ENCODE measurements at regions not wholly inside any gene's neighbourhood (a gene's known extent, or its start where the extent isn't known, plus 50 kb on each side); places are given as distances from the start of the nearest gene placed in this dataset.

DNA sequence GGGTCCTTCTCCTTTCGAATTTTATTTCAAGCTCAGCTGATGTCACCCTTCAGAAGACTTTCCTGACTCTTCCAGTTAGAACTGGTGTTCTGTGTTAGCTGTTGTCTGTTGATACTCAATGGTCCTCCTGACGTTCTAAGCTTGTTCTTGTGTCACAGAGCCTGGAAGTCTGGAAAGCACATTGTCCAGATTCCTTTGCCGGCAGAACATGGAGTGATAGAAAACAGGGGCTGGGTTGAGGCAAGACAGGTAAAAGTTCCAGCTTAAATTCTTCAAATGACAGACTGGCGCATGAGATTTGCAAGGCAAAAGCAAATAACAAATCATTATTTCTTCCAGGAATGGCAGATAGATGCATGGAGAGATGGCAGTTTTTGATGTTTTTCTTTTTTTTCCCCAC is 102.0 kb upstream of the CLSTN2 start:
- H3K27ac ChIP-seq (ENCODE audit: extremely low read depth, low read depth, low read length), result no peak overlapping the region
- no peaks in the 10 kb centered on the region for H3K9me3 ChIP-seq (ENCODE audit: control insufficient read depth, insufficient read depth, low read depth, low read length)
- no peak overlapping the region for H3K4me3 ChIP-seq (ENCODE audit: low read depth, low read length)
- CTCF ChIA-PET, result no interaction called here
- no peaks in the 10 kb centered on the region for H3K36me3 ChIP-seq (ENCODE audit: control insufficient read depth in 2 of 2, insufficient read depth in 1 of 2, low read length in 2 of 2)
- no peaks in the 10 kb centered on the region for H3K4me1 ChIP-seq (ENCODE audit: control insufficient read depth, insufficient read depth, low read length)
- POLR2A ChIA-PET, result no interaction called here
- no peak for TF ChIP-seq ZNF623 (tag by site-specific recombination; IDR thresholded peaks at IDR 0.05)
- TF ChIP-seq ZNF530 (tag by site-specific recombination; IDR thresholded peaks at IDR 0.05; ENCODE audit: low read depth), result no peak
- no peak for TF ChIP-seq SP7 (tag by site-specific recombination; IDR thresholded peaks at IDR 0.05)
- TF ChIP-seq, protein P1, sequence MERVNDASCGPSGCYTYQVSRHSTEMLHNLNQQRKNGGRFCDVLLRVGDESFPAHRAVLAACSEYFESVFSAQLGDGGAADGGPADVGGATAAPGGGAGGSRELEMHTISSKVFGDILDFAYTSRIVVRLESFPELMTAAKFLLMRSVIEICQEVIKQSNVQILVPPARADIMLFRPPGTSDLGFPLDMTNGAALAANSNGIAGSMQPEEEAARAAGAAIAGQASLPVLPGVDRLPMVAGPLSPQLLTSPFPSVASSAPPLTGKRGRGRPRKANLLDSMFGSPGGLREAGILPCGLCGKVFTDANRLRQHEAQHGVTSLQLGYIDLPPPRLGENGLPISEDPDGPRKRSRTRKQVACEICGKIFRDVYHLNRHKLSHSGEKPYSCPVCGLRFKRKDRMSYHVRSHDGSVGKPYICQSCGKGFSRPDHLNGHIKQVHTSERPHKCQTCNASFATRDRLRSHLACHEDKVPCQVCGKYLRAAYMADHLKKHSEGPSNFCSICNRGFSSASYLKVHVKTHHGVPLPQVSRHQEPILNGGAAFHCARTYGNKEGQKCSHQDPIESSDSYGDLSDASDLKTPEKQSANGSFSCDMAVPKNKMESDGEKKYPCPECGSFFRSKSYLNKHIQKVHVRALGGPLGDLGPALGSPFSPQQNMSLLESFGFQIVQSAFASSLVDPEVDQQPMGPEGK (tag by site-specific recombination; IDR thresholded peaks at IDR 0.05), result no peak
- no peak for TF ChIP-seq ZNF501 (tag by site-specific recombination; IDR thresholded peaks at IDR 0.05)
- TF ChIP-seq, protein P2, sequence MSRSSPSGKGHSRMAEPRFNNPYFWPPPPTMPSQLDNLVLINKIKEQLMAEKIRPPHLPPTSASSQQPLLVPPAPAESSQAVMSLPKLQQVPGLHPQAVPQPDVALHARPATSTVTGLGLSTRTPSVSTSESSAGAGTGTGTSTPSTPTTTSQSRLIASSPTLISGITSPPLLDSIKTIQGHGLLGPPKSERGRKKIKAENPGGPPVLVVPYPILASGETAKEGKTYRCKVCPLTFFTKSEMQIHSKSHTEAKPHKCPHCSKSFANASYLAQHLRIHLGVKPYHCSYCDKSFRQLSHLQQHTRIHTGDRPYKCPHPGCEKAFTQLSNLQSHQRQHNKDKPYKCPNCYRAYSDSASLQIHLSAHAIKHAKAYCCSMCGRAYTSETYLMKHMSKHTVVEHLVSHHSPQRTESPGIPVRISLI (tag by site-specific recombination; IDR thresholded peaks at IDR 0.05), result no peak
- no peak for TF ChIP-seq MZF1 (tag by site-specific recombination; IDR thresholded peaks at IDR 0.05; ENCODE audit: borderline replicate concordance)
- TF ChIP-seq ZNF341 (tag by site-specific recombination; IDR thresholded peaks at IDR 0.05; ENCODE audit: low read depth), result no peak
- no peak for TF ChIP-seq GLI2 (tag by site-specific recombination; IDR thresholded peaks at IDR 0.05; ENCODE audit: borderline replicate concordance, low read depth)
- no peak for TF ChIP-seq ZNF660 (tag by site-specific recombination; IDR thresholded peaks at IDR 0.05)
- no peak for TF ChIP-seq ZNF214 (tag by site-specific recombination; IDR thresholded peaks at IDR 0.05; ENCODE audit: borderline replicate concordance)
- no peak for TF ChIP-seq BCL11A (tag by site-specific recombination; IDR thresholded peaks at IDR 0.05; ENCODE audit: low read depth)
- TF ChIP-seq ZNF776 (tag by site-specific recombination; IDR thresholded peaks at IDR 0.05; ENCODE audit: borderline replicate concordance), result no peak

DNA sequence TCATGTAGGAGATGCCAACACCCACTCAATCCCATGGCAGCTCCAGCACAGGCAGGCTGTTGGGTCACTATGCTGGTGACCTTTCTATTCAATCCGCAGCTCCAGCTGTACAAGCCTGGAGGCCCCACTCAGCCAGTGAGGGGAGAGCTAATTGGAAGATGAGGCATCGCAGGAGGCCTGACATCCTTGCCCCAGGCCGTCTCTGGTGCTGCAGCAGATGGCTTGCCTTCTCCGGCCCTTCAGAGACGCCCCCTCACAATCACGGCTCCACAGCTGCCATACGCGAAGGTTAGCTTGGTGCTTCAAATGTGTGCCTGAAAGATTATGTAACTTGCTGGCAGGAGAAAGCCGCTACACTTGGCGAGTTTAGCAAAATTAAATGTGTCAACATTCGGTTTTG is 104.2 kb upstream of the CLSTN2 start:
- POLR2A ChIA-PET, result no interaction called here

DNA sequence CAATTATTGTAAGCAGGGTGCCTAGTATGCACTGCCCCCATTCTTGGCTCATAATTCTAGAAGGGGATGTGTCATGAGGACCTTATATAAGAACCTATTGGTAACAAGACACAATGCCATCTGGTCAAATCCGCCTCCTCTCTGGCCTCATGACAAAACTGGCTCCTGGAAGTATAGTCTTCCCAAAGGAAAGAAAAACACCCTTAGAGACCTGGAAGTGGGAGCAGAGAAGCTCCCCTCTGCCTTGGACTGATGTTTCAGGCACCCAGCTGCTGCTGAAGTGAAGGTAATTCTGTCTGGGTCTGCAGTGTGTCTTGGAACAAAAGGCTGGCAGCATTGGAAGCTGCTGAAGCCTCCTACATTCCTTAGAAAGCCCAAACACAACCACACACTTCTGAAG is 107.2 kb upstream of the CLSTN2 start:
- POLR2A ChIA-PET, result no interaction called here
- H3K9me3 ChIP-seq (ENCODE audit: control insufficient read depth, insufficient read depth, low read depth, low read length), result no peaks in the 10 kb centered on the region
- TF ChIP-seq ZXDB (tag by site-specific recombination; IDR thresholded peaks at IDR 0.05) (no peak), ZNF560 (tag by site-specific recombination; IDR thresholded peaks at IDR 0.05; ENCODE audit: borderline replicate concordance) (no peak), ZNF324 (tag by site-specific recombination; IDR thresholded peaks at IDR 0.05) (no peak), ZNF777 (tag by site-specific recombination; IDR thresholded peaks at IDR 0.05; ENCODE audit: borderline replicate concordance) (no peak), ZNF677 (tag by site-specific recombination; IDR thresholded peaks at IDR 0.05) (no peak), ZNF600 (tag by site-specific recombination; IDR thresholded peaks at IDR 0.05) (no peak), ZFP3 (tag by site-specific recombination; IDR thresholded peaks at IDR 0.05; ENCODE audit: low read depth) (no peak), ZNF514 (tag by site-specific recombination; IDR thresholded peaks at IDR 0.05) (no peak), ZNF221 (tag by site-specific recombination; IDR thresholded peaks at IDR 0.05; ENCODE audit: borderline replicate concordance) (no peak)
- TF ChIP-seq, protein P3, sequence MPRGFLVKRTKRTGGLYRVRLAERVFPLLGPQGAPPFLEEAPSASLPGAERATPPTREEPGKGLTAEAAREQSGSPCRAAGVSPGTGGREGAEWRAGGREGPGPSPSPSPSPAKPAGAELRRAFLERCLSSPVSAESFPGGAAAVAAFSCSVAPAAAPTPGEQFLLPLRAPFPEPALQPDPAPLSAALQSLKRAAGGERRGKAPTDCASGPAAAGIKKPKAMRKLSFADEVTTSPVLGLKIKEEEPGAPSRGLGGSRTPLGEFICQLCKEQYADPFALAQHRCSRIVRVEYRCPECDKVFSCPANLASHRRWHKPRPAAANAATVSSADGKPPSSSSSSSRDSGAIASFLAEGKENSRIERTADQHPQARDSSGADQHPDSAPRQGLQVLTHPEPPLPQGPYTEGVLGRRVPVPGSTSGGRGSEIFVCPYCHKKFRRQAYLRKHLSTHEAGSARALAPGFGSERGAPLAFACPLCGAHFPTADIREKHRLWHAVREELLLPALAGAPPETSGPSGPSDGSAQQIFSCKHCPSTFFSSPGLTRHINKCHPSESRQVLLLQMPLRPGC (tag by site-specific recombination; IDR thresholded peaks at IDR 0.05), result no peak
- TF ChIP-seq, protein P4, sequence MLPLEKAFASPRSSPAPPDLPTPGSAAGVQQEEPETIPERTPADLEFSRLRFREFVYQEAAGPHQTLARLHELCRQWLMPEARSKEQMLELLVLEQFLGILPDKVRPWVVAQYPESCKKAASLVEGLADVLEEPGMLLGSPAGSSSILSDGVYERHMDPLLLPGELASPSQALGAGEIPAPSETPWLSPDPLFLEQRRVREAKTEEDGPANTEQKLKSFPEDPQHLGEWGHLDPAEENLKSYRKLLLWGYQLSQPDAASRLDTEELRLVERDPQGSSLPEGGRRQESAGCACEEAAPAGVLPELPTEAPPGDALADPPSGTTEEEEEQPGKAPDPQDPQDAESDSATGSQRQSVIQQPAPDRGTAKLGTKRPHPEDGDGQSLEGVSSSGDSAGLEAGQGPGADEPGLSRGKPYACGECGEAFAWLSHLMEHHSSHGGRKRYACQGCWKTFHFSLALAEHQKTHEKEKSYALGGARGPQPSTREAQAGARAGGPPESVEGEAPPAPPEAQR (tag by site-specific recombination; IDR thresholded peaks at IDR 0.05), result no peak

More for the DNA sequence above, 104.2 kb upstream of the CLSTN2 start:
- no peak overlapping the region for H3K4me3 ChIP-seq (ENCODE audit: low read depth, low read length)
- TF ChIP-seq ZNF266 (tag by site-specific recombination; IDR thresholded peaks at IDR 0.05; ENCODE audit: low read depth), result no peak
- no peaks in the 10 kb centered on the region for H3K9me3 ChIP-seq (ENCODE audit: control insufficient read depth, insufficient read depth, low read depth, low read length)
- no peaks in the 10 kb centered on the region for H3K4me1 ChIP-seq (ENCODE audit: control insufficient read depth, insufficient read depth, low read length)
- CTCF ChIA-PET, result no interaction called here
- H3K27ac ChIP-seq (ENCODE audit: extremely low read depth, low read depth, low read length), result no peak overlapping the region
- H3K36me3 ChIP-seq (ENCODE audit: control insufficient read depth in 2 of 2, insufficient read depth in 1 of 2, low read length in 2 of 2), result no peaks in the 10 kb centered on the region

More for the DNA sequence above, 107.2 kb upstream of the CLSTN2 start:
- H3K36me3 ChIP-seq (ENCODE audit: control insufficient read depth in 2 of 2, insufficient read depth in 1 of 2, low read length in 2 of 2), result no peaks in the 10 kb centered on the region
- CTCF ChIA-PET, result no interaction called here
- no peak overlapping the region for H3K4me3 ChIP-seq (ENCODE audit: low read depth, low read length)
- H3K4me1 ChIP-seq (ENCODE audit: control insufficient read depth, insufficient read depth, low read length), result no peaks in the 10 kb centered on the region
- no peak overlapping the region for H3K27ac ChIP-seq (ENCODE audit: extremely low read depth, low read depth, low read length)

All from HEK293 (cell line).